ENCODE measurements at regions not wholly inside any gene's neighbourhood (a gene's known extent, or its start where the extent isn't known, plus 50 kb on each side); places are given as distances from the start of the nearest gene placed in this dataset.

DNA sequence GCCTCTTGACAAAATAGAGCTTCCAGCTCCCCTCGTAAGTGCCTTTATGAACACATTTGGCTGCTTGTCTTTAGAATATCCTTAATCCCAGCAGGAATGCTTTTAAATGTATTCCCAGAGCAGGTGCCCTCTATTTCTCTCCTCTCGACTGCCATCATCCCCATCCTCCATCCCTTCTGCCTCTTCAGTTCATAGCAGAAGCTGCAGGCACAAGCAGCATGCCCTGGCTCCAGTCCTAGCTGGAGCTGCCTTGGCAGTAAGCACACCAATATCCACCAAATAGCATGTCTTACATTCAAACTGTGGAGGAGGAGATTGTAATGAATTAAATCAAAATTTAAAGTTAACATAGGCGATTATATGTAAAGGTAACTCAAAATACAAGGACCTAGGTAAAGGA, 891.3 kb upstream of the SLC39A10 start:
- Histone ChIP-seq H3K9me2 (replicated peaks; ENCODE audit: insufficient read depth, low read length) (no peaks in the 10 kb centered on the region), H3K4me2 (ENCODE audit: low read depth, low read length) (no peak overlapping the region), H3F3A (ENCODE audit: insufficient read depth, low read length) (no peaks in the 10 kb centered on the region), H3K9ac (ENCODE audit: low read length) (no peak overlapping the region), H3K4me3 (ENCODE audit: low read length) (no peak overlapping the region), H3K9me3 (replicated peaks; ENCODE audit: insufficient read depth, low read length) (no peaks in the 10 kb centered on the region), H4K20me1 (ENCODE audit: insufficient read depth, low read length) (no peaks in the 10 kb centered on the region), H3K4me1 (ENCODE audit: low read length) (0 out of 2 replicates have a peak, but pooled peaks cover 5% of the 10 kb centered on the region), H3K27me3 (replicated peaks; ENCODE audit: insufficient read depth, low read length) (no peaks in the 10 kb centered on the region), H2AFZ (ENCODE audit: low read length) (peak overlapping the region; percentile 14; the same call in 1 of the 2 replicates), H3K27ac (ENCODE audit: low read length) (no peak overlapping the region), H3K79me2 (ENCODE audit: low read length) (no peaks in the 10 kb centered on the region), H3K36me3 (replicated peaks; ENCODE audit: insufficient read depth, low read length) (no peaks in the 10 kb centered on the region)
- no peak for TF ChIP-seq EZH2 (optimal IDR thresholded peaks at IDR 0.05; ENCODE audit: low read depth, low read length)
- TF ChIP-seq, protein P1, sequence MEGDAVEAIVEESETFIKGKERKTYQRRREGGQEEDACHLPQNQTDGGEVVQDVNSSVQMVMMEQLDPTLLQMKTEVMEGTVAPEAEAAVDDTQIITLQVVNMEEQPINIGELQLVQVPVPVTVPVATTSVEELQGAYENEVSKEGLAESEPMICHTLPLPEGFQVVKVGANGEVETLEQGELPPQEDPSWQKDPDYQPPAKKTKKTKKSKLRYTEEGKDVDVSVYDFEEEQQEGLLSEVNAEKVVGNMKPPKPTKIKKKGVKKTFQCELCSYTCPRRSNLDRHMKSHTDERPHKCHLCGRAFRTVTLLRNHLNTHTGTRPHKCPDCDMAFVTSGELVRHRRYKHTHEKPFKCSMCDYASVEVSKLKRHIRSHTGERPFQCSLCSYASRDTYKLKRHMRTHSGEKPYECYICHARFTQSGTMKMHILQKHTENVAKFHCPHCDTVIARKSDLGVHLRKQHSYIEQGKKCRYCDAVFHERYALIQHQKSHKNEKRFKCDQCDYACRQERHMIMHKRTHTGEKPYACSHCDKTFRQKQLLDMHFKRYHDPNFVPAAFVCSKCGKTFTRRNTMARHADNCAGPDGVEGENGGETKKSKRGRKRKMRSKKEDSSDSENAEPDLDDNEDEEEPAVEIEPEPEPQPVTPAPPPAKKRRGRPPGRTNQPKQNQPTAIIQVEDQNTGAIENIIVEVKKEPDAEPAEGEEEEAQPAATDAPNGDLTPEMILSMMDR (IDR thresholded peaks at IDR 0.05; ENCODE audit: low read length), result no peak
- no peak for TF ChIP-seq EZH2phosphoT487 (IDR thresholded peaks at IDR 0.05; ENCODE audit: low read length)
- no peak for DNase-seq

DNA sequence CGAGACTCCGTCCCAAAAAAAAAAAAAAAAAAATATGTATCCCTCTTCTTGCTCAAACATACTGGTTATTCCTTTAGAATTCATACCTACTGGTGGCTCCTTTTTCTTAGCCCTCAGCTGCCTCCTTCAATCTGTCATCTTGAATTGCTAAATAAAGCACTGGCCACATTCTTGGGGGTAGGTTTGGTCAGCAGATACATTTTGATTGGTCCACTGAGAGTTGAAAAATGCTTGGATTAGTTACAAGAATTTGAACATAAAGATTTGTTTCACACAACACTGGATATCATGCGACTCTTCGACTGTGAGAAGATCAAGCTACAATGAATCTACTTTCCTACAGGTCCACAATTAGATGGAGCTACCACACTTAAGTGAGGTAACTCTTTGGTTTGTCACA, 906.1 kb upstream of the SLC39A10 start:
- DNase-seq, result no peak
- Histone ChIP-seq H3K4me3 (ENCODE audit: low read length) (no peak overlapping the region), H3K27me3 (replicated peaks; ENCODE audit: insufficient read depth, low read length) (no peaks in the 10 kb centered on the region), H3K9me2 (replicated peaks; ENCODE audit: insufficient read depth, low read length) (no peaks in the 10 kb centered on the region), H2AFZ (ENCODE audit: low read length) (no peak overlapping the region), H3K9me3 (replicated peaks; ENCODE audit: insufficient read depth, low read length) (no peaks in the 10 kb centered on the region), H3K27ac (ENCODE audit: low read length) (no peak overlapping the region), H3K36me3 (replicated peaks; ENCODE audit: insufficient read depth, low read length) (no peaks in the 10 kb centered on the region), H3K79me2 (ENCODE audit: low read length) (no peaks in the 10 kb centered on the region), H4K20me1 (ENCODE audit: insufficient read depth, low read length) (no peaks in the 10 kb centered on the region), H3F3A (ENCODE audit: insufficient read depth, low read length) (no peaks in the 10 kb centered on the region), H3K9ac (ENCODE audit: low read length) (no peak overlapping the region), H3K4me2 (ENCODE audit: low read depth, low read length) (no peak overlapping the region), H3K4me1 (ENCODE audit: low read length) (no peaks in the 10 kb centered on the region)
- TF ChIP-seq, protein P1 (IDR thresholded peaks at IDR 0.05; ENCODE audit: low read length), result no peak

DNA sequence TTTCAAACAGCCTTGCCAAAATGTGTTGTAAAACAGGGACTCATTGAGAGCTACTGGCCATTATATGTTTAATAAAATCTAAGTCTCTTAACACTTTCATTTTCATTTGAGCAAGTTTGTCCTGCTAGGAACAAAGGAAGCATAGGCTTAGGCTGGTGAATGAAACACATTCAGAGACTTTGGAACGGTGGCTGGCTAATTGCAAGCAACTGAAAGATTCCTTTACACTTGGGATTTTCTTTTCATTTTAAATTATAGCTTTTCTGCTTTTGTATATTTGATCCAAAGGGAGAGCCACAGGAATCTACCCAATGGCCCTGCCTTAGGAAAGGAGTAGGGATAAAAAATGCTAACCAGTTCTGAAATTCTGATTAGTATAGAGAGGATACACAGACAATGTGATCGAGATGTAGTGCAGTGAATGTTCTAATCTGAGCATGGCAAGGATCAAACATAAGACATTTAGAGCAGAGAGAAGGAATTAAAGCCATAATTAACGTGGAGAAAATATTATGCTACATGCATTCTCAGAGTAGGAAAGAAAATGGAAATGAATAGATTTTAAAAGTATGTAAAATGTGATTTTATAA, 911.4 kb upstream of the SLC39A10 start:
- DNase-seq, result no peak
- Histone ChIP-seq H3K27me3 (replicated peaks; ENCODE audit: insufficient read depth, low read length) (no peaks in the 10 kb centered on the region), H3K27ac (ENCODE audit: low read length) (no peak overlapping the region), H3K9me3 (replicated peaks; ENCODE audit: insufficient read depth, low read length) (no peaks in the 10 kb centered on the region), H3F3A (ENCODE audit: insufficient read depth, low read length) (no peaks in the 10 kb centered on the region), H3K36me3 (replicated peaks; ENCODE audit: insufficient read depth, low read length) (no peaks in the 10 kb centered on the region), H3K4me1 (ENCODE audit: low read length) (no peaks in the 10 kb centered on the region), H3K9me2 (replicated peaks; ENCODE audit: insufficient read depth, low read length) (no peaks in the 10 kb centered on the region), H3K4me2 (ENCODE audit: low read depth, low read length) (peak overlapping the region; percentile 26; the same call in 1 of the 2 replicates), H4K20me1 (ENCODE audit: insufficient read depth, low read length) (no peaks in the 10 kb centered on the region), H2AFZ (ENCODE audit: low read length) (peak overlapping the region; percentile 5), H3K9ac (ENCODE audit: low read length) (no peak overlapping the region), H3K4me3 (ENCODE audit: low read length) (0 out of 2 replicates have a peak overlapping the region, but pooled peaks have one; percentile 1), H3K79me2 (ENCODE audit: low read length) (no peaks in the 10 kb centered on the region)
- TF ChIP-seq EZH2 (optimal IDR thresholded peaks at IDR 0.05; ENCODE audit: low read depth, low read length) (no peak), EZH2phosphoT487 (IDR thresholded peaks at IDR 0.05; ENCODE audit: low read length) (no peak)
- TF ChIP-seq, protein P1 (IDR thresholded peaks at IDR 0.05; ENCODE audit: low read length), result no peak
